WTC11 (cell line): ENCODE measurements at regions not wholly inside any gene's neighbourhood (a gene's known extent, or its start where the extent isn't known, plus 50 kb on each side); places are given as distances from the start of the nearest gene placed in this dataset.

ENCODE experiments used
- CTCF ChIP-seq: fragments of 200-600 bp; IDR thresholded peaks from 2 replicates; pipeline ENCODE4 v1.8.0; 2022; ENCODE audit warnings: antibody characterized with exemption
- NFYB ChIP-seq: sonication (generic); formaldehyde crosslinking; conservative IDR thresholded peaks from 2 replicates; pipeline ENCODE4 v1.8.0; 2022; ENCODE audit warnings: low read depth, missing genetic modification reagents
- ZSCAN18 ChIP-seq: fragments of 250-450 bp; sonication (Bioruptor Pico); IDR thresholded peaks from 2 replicates; pipeline ENCODE4 v2.1.2; 2022; ENCODE audit warnings: mild to moderate bottlenecking, moderate library complexity

DNA sequence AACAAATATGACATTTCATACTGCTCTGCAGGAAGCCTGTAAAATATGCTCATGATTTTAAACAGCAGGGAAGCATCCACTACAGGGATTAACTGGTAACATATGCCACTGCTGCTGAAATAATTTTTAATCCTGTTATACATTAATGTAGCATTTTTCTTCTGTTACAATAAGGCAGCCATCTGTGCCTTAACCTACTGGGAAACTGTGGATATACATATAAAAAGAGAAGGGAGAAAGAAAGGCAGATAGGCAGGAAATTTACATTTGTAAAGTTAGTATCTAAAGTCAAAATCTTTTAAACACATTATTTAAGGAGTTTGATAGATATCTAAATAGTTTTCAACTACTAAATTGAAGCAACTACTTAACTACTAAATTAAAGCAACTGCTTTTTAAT is 514.6 kb upstream of the KLHL4 start:
- no peak for TF ChIP-seq CTCF
- no peak for TF ChIP-seq NFYB (CRISPR knock-in tag)
- no peak for TF ChIP-seq ZSCAN18 (CRISPR knock-in tag)
